PFSK-1 (cell line): ENCODE measurements at regions not wholly inside any gene's neighbourhood (a gene's known extent, or its start where the extent isn't known, plus 50 kb on each side); places are given as distances from the start of the nearest gene placed in this dataset.

Experiments
- FOXP2 ChIP-seq: optimal IDR thresholded peaks from 2 replicates; pipeline ENCODE3; 2011; ENCODE audit warnings: borderline replicate concordance, control low read depth, inconsistent platforms; ENCODE audit not compliant: insufficient read depth; ENCODE audit errors: extremely low read length, extremely low read depth
- TAF1 ChIP-seq: IDR thresholded peaks from 2 replicates; pipeline ENCODE4 v1.6.1; 2012; ENCODE audit warnings: low read length, control low read depth, borderline replicate concordance; ENCODE audit not compliant: insufficient read depth
- TF ChIP-seq, protein P1 (sequence below), 2 experiments: IDR thresholded peaks; 2 replicates each; pipeline versions ENCODE4 v1.6.1 to v1.8.0; 2011 to 2012; ENCODE audit warnings: low read depth in 2 of 2, low read length in 2 of 2, control low read depth in 1 of 2, inconsistent platforms in 1 of 2, mild to moderate bottlenecking in 1 of 2, moderate library complexity in 1 of 2; ENCODE audit not compliant: insufficient read depth in 1 of 2

DNA sequence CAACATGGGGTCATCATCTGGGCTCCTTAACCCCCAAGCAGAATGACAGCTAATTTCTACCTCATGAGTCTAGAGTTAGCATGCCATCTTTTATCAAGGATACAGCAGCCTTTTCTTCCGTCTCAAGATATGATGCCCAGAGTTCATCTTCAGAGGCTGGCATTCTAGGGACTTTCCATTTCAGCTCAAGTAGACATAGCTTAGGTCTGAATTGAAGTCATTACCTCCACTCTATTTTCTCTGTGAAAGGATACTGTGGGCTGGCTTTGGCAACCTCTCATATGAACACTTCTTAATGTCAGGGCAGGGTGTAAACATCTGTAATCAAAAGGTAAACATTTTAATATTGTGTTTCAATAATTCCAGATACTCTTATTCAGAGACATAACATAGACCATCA, 535.7 kb downstream of the MAT2B start:
- TF ChIP-seq, protein P1, sequence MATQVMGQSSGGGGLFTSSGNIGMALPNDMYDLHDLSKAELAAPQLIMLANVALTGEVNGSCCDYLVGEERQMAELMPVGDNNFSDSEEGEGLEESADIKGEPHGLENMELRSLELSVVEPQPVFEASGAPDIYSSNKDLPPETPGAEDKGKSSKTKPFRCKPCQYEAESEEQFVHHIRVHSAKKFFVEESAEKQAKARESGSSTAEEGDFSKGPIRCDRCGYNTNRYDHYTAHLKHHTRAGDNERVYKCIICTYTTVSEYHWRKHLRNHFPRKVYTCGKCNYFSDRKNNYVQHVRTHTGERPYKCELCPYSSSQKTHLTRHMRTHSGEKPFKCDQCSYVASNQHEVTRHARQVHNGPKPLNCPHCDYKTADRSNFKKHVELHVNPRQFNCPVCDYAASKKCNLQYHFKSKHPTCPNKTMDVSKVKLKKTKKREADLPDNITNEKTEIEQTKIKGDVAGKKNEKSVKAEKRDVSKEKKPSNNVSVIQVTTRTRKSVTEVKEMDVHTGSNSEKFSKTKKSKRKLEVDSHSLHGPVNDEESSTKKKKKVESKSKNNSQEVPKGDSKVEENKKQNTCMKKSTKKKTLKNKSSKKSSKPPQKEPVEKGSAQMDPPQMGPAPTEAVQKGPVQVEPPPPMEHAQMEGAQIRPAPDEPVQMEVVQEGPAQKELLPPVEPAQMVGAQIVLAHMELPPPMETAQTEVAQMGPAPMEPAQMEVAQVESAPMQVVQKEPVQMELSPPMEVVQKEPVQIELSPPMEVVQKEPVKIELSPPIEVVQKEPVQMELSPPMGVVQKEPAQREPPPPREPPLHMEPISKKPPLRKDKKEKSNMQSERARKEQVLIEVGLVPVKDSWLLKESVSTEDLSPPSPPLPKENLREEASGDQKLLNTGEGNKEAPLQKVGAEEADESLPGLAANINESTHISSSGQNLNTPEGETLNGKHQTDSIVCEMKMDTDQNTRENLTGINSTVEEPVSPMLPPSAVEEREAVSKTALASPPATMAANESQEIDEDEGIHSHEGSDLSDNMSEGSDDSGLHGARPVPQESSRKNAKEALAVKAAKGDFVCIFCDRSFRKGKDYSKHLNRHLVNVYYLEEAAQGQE (IDR thresholded peaks at IDR 0.05; ENCODE audit: insufficient read depth in 1 of 2, low read depth in 2 of 2, low read length in 2 of 2), result no peak
- TF ChIP-seq TAF1 (no peak), FOXP2 (no peak)
